GM21528 (cell line): ENCODE measurements at regions not wholly inside any gene's neighbourhood (a gene's known extent, or its start where the extent isn't known, plus 50 kb on each side); places are given as distances from the start of the nearest gene placed in this dataset.

ENCODE experiments used
- ATAC-seq: cut with Tn5 transposase; IDR thresholded peaks from one replicate; pipeline ENCODE4 v1.9.1; 2021; ENCODE audit warnings: mild to moderate bottlenecking, moderate library complexity; ENCODE audit not compliant: unreplicated experiment, low FRiP score

DNA sequence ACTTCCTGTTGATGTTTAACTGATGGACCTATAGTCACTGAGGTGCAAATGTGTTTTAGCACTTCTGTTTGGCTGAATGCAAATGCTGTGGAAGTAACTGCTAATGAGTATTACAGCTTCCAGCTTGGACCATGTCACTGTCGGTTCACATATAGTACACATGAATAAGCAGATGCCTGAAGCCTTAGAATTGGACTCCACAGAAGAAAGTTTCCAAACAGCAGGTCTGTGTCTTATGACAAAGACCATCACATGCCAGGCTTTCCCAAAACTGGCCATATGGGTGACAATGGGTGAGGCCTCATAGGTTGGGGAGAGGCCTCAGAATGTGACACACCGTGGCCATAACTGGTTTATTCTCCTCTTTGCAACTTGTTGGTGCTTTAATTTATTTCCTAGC is 241.8 kb downstream of the WNT5A start:
- no peak for ATAC-seq

DNA sequence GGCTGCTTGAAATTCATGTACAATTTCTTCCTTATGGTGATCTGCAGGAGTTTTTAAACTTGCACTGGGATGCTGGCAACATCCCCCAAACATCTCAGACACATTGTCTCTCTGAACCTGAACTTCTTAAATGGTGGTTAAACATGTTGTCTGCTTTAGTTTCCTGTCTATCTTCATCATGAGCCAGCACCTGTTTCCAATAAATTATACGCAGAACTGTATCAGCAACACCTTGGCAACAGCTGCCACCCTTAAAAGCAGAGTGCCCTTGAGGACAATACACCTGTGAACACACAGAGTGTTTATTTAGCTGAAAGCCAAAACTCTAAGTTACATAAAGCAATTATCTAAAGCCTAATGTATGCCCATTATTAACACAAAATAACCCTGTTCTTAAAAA is 242.9 kb downstream of the WNT5A start:
- ATAC-seq: no peak

DNA sequence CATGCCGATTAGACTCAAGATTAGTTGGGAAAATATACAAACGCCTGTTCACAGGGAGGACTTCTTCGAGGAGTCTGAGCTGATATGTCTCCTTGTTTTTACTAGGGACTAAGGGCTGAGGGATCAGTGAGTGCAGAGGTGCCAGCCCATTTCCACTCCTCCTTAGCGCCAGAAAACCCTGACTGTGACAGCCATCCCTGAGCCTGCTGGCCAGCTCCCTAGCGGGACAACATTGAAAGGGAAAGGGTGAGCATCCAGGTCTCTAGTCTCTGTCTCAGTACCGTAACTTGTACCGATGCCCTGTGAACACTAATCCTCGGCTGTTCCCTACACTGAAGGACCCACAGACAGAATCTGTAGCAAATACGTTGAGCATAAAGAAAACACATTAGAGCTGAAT is 243.4 kb downstream of the WNT5A start:
- ATAC-seq: no peak

GRCh38 chr3:55242921-55243320 is 244.2 kb downstream of the WNT5A start:
- ATAC-seq: no peak

DNA sequence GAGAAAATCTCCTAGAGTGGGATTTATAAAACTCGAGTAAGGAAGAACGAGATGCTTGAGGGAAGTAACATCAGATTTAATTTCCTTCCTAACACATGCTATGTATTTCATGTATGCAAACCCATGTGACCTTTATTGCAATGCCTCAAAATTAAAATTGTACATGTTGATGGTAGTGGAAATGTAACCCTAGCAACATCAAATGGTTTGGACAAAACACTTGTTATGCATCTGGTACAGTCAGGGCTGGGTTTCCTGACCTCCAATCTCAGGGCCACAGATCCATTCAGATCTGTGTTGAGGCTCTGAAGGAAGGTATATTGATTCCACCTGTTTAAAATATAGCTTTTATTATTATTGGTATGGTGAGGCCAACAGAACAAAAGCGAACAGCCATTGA is 246.0 kb downstream of the WNT5A start:
- no peak for ATAC-seq

GRCh38 chr3:55235416-55235815 is 251.7 kb downstream of the WNT5A start:
- no peak for ATAC-seq

DNA sequence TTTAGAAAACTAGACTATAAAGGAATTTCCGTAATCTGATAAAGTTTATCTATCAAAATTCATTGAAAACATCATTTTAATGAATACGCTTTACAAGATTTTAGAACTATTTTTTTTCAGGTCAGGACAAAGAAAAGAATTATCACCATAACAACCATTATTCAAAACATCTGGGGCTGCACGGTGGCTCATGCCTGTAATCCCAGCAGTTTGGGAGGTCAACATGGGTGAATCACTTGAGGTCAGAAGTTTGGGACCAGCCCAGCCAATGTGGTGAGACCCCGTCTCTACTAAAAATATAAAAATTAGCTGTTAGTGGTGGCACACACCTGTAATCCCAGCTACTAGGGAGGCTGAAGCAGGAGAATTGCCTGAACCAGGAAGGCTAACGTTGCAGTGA is 260.4 kb downstream of the WNT5A start:
- no peak for ATAC-seq

DNA sequence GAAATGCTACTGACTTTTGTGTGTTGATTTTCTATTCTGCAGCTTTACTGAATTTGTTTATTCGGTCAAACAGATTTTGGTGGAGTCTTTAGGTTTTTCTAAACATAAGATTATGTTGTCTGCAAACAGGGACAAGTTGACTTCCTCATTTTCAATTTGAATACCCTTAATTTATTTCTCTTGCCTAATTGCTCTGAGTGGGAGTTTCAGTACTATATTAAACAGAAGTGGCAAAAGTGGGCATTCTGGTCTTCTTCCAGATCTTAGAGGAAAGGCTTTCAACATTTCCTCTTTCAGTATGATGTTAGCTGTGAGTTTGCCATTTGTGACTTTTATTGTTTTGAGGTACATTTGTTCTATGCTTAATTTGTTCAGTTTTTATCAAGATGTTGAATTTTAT is 268.5 kb downstream of the WNT5A start:
- ATAC-seq: no peak

DNA sequence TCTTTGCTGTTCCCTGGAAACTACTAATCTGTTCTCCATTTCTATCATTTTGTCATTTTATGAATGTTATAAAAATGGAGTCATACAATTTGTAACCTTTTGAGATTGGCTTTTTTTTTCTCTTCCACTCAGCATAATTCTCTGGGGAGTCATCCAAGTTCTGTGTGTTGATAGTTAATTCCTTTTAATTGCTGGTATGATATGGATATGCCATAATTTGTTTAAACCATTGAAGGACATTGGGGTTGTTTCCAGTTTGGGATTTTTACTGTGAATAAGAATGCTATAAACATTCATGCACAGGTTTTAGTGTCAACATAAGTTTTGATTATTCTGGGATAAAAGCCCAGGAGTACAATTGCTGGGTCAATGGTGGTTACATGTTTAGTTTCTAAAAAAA is 279.4 kb downstream of the WNT5A start:
- no peak for ATAC-seq

- ATAC-seq: no peak
Measured at GRCh38 chr3:55205990-55206389, 278.1 kb upstream of the LRTM1 start.

DNA sequence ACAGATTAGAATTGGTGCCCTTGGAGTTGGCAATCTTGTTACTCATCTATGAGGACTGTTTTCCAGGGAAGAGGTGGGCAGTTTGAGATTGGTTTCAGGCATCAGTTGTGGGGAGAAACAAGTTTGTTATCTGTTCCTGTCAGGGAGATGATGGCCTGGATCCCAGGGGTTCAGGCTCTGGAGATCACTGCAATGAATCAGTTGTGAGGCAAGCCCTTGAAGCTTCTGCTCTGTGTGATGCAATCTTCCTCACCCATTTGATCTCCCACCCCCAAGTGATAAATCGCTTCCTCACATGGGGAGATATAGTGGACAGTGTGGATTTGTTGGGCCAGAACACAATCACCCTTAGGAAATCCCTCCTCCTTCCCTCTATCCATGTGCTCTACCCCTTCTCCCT is 276.6 kb upstream of the LRTM1 start:
- no peak for ATAC-seq

GRCh38 chr3:55203546-55203945 is 275.7 kb upstream of the LRTM1 start:
- no peak for ATAC-seq

GRCh38 chr3:55203006-55203405 is 275.1 kb upstream of the LRTM1 start:
- ATAC-seq: no peak

DNA sequence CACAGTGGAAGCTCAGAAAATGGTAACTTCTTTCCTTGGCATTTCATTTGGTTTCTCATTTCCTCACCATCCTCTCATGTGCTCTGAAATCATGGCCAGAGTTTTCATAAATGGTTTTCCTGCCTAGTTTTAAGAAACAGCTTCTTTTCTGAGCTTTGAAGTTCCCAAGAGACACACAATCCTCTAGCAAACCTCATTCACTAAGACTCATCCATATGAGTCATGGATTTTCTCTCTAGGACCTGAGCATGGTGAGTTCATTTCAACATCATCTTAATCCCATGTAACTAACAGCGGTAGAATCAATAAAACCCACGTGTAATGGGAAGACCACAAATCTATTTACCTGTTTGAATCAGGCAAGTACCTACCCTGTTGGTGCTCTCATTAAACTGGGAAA is 274.5 kb upstream of the LRTM1 start:
- ATAC-seq: no peak

DNA sequence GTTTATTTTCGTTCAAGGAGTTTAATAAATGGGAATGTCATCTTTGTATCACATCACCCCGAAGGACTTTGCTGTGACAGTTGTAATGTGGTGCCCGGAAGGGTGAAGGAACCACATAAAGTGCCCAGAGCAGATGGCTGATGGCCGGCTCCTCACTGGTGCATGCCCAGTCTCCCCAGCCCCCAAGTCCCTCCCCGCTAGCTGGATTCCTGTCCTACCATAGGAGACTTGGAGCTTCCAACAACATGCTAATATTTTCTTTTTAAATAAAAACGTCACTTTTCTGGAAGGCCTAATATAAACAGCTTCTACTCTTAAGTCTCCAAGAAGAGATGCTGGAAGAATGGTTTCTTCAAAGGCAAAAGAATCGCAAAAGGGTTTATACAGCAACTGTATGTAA is 273.9 kb upstream of the LRTM1 start:
- ATAC-seq: no peak

DNA sequence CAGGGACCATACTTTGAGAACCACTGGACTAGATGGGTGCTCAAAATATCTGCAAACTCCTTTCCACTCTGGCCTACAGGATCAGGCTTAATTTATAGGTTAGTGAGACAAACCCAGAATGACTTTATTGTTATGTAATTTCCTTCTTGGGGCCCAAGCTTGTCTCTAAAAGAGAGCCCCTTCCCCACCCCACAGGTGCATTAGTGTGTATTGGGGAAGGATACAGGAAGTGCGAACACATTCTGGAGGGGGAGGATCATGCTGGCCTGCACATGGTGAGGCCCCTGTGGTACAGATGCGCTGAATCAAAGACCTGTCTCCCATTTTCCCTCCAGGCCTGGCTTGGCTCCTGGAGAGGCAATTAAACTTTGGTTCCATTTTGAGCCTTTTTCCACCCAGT is 273.0 kb upstream of the LRTM1 start:
- ATAC-seq: no peak

DNA sequence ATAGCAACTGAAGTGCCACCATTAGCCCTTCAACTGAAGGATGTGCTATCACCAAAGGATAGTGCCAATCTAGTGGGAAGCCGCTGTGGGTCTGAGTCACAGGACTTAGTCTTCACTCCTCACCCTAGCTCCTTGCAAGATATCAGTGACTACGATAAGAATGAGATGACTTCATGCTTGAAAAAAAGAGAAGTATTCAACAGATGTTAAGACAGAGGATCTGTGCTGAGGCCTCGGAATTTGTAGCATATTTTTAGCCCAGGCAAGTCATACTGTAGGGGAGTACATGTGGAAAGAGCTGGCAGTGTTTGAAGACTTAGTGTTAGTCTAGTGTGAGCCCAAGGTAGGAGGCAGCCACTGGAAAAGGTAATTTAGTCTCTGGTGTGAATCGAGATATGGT is 270.7 kb upstream of the LRTM1 start:
- no peak for ATAC-seq

DNA sequence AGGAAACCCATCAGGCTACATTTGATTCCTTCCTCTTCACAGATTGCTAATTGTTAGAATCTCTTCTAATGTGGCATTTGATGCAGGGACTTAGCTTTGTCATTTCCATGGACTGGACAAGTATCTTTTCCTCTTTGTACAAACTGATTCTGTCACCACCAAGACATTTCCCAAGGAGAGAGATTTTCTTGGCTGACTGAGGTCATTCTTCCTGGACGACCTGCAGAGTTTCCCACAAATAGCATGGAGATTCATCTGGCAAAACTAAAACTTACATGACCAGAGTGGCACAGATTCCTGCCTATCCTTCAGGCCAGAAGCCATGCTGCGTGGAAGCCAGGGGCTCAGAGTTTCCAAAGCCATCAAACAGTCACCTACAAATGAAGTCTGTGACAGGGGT is 269.2 kb upstream of the LRTM1 start:
- no peak for ATAC-seq

GRCh38 chr3:55196495-55196894 is 268.6 kb upstream of the LRTM1 start:
- ATAC-seq: no peak

DNA sequence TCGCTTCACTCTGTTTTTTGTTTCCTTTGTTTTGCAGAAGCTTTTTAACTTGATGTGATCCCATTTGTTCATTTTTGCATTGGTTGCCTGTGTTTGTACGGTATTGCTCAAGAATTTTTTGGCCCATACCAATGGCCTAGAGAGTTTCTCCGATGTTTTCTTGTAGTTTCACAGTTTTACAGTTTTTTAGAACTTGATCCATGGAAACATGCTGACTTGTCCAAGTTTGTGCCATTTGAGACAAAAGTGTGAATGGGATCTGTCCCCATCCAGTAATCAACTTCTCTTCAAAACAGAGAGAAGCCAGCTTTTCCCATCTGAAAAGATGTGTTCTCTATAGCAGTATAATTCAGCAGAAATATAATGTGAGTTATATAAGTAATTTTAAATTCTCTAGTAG is 266.5 kb upstream of the LRTM1 start:
- ATAC-seq: no peak

- ATAC-seq: no peak
Measured at GRCh38 chr3:55191911-55192775, 264.3 kb upstream of the LRTM1 start.

- ATAC-seq: no peak
Measured at GRCh38 chr3:55190331-55190730, 262.5 kb upstream of the LRTM1 start.

GRCh38 chr3:55189359-55189801 is 261.5 kb upstream of the LRTM1 start:
- no peak for ATAC-seq
